ENCODE measurements at regions not wholly inside any gene's neighbourhood (a gene's known extent, or its start where the extent isn't known, plus 50 kb on each side); places are given as distances from the start of the nearest gene placed in this dataset.

DNA sequence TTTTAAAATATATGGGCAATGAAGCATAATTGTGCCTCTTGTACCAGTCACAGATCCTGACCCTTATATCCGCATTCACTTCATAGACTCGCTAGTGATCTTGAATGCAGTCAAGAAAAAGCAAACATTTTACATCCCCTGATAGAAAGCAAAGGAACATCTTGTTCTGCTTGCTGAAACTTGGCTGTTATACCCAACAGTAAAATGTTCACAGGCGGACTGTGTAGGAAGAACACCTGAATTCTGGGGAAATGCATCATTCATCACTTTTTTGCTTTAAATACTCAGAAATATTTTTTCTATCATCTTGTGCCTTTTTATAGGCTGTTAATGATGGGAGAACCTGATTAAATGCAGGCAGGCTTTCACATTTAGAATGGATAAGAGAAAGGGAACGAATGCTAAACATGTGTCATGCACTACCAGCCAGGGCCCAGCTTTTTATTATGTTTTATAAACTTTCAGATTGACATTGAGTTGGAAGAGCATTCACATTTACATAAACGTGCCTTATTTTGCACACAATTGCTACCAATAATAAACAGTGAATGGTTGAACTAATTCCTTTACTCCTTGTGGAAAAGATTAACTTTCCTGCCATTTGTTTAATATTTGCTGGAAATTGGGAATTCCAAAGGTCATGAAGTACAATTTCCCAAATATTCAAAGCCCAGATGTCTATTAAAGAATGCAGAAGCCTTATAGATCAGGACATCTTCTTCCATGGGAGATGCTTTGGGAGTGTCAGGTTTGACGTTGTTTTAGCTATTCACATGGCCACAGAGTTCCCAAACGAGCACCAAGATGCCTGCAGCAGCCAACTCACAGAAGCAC is 756.2 kb downstream of the TLE1 start:
- Histone ChIP-seq H4K20me1 (no peaks in the 10 kb centered on the region), H3K4me3 (no peak overlapping the region), H3K4me1 (no peaks in the 10 kb centered on the region), H3K36me3 (no peaks in the 10 kb centered on the region), H3K27ac (no peak overlapping the region), H3K9ac (no peak overlapping the region), H3K27me3 (no peaks in the 10 kb centered on the region), H3K4me2 (no peak overlapping the region), H3K9me3 (replicated peaks in 1 of 11) (0 out of 22 replicates have a peak, but pooled peaks cover 0 to 2% (median 0%) of the 10 kb centered on the region in 11 experiments)
- no peak for TF ChIP-seq Cebpa-rat (IDR thresholded peaks at IDR 0.05)

DNA sequence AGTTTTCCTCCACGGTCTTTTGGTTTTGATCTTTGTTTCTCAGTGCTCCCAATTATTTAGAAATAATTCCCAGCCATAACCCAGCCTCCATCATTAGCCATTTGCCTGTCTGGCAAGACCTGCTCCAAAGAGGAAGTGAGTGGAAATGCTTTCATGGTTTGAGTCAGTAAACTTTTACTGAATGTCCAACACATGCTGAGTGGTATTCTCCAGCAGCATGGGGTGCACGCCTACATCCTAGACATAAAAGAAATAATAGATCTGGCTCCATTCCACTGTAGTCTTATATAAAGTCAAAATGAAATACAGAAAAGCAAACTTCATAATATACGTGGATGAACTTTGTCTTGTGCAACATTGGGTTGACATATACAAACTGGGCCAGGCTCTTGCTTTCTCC is 757.2 kb downstream of the TLE1 start:
- Histone ChIP-seq H3K4me2 (no peak overlapping the region), H3K9me3 (replicated peaks in 1 of 11) (peaks cover 0 to 8% (median 0%) of the 10 kb centered on the region in 11 experiments; a peak in 1 of 22 replicates), H4K20me1 (no peaks in the 10 kb centered on the region), H3K27ac (no peak overlapping the region), H3K27me3 (no peaks in the 10 kb centered on the region), H3K4me3 (no peak overlapping the region), H3K9ac (no peak overlapping the region), H3K36me3 (no peaks in the 10 kb centered on the region), H3K4me1 (no peaks in the 10 kb centered on the region)
- no peak for TF ChIP-seq Cebpa-rat (IDR thresholded peaks at IDR 0.05)

DNA sequence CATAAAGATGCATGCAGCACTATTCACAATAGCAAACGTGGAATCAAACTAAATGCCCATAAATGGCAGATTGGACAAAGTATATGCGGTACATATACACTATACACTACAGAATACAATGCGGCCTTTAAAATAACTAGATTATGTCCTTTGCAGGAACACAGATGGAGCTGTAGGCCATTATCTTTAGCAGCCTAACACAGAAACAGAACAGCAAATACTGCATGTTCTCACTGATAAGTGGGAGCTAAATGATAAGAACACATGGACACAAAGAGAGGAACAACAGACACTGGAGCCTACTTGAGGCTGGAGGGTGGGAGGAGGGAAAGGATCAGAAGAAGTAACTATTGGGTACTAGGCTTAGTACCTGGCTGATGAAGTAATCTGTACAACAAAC is 758.2 kb downstream of the TLE1 start:
- Histone ChIP-seq H3K4me3 (no peak overlapping the region), H3K27me3 (no peaks in the 10 kb centered on the region), H3K27ac (no peak overlapping the region), H3K9me3 (replicated peaks in 1 of 11) (peaks cover 0 to 8% (median 0%) of the 10 kb centered on the region in 11 experiments; a peak in 1 of 22 replicates), H3K4me2 (no peak overlapping the region), H3K9ac (no peak overlapping the region), H4K20me1 (no peaks in the 10 kb centered on the region), H3K36me3 (no peaks in the 10 kb centered on the region), H3K4me1 (no peaks in the 10 kb centered on the region)
- TF ChIP-seq Cebpa-rat (IDR thresholded peaks at IDR 0.05) = no peak

DNA sequence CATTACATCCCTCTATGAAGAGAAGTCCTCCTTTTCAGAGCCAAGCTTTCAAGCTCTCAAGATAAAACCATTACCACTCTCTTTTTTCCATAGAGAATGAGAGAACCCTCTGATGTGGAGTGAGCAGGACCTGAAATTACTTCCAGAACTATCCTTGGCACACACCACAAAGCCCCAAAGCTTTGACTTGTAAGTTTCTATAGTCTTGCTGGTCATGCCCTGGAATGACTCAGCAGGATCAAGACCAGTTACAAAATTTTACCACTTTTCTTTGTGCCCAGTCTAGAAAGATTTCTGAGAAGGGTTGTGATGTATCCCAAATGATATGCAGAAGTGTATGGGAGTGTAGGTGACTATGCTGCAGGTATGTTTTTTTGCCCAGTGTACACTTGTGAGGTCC is 760.6 kb downstream of the TLE1 start:
- Histone ChIP-seq H3K27ac (no peak overlapping the region), H3K4me2 (no peak overlapping the region), H4K20me1 (no peaks in the 10 kb centered on the region), H3K9ac (no peak overlapping the region), H3K27me3 (no peaks in the 10 kb centered on the region), H3K4me3 (no peak overlapping the region), H3K9me3 (replicated peaks in 1 of 11) (peaks cover 0 to 8% (median 0%) of the 10 kb centered on the region in 11 experiments; a peak in 1 of 22 replicates), H3K4me1 (no peaks in the 10 kb centered on the region), H3K36me3 (no peaks in the 10 kb centered on the region)
- no peak for TF ChIP-seq Cebpa-rat (IDR thresholded peaks at IDR 0.05)

DNA sequence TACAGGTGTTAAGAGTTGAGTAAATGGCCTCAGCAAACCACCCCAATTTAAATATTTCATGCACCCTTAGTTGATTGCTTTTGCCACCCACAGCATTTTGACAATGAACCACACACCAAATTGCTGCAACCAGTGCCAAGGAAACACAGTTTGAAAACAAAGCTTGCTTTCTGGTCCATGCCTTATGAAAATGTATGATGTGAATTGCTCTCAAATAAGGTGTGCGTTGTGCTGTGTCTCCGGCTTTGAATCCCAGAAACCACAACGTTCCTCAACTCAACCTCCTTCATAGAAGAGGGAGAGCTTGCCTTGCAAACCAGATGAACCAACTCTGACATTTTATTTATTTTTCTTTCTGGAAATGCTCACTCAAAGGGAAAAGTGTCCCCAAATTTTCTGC is 762.7 kb downstream of the TLE1 start:
- no peak overlapping the region for H3K9ac ChIP-seq
- H3K4me2 ChIP-seq = no peak overlapping the region
- no peak for TF ChIP-seq Cebpa-rat (IDR thresholded peaks at IDR 0.05)

DNA sequence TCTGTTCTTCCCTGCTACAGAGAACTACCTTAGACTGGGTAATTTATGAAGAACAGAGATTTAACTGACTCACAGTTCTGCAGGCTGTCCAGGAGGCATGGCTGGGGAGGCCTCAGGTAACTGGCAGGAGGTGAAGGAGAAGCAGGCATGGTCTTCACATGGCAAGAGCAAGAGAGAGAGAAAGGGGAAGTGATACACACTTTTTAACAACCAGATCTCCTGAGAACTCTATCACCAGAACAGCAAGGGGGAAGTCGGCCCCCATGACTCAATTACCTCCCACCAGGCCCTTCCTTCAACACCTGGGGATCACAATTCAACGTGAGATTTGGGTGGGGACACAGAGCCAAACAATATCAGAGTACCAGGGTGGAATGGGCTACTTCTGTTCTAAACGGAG is 766.8 kb downstream of the TLE1 start:
- H3K27ac ChIP-seq = no peak overlapping the region
- H3K9ac ChIP-seq = no peak overlapping the region
- H3K4me3 ChIP-seq = no peak overlapping the region
- H4K20me1 ChIP-seq = no peaks in the 10 kb centered on the region
- no peaks in the 10 kb centered on the region for H3K36me3 ChIP-seq
- H3K9me3 ChIP-seq (replicated peaks in 1 of 11) = peaks cover 10 to 21% (median 17%) of the 10 kb centered on the region in 11 experiments
- no peak for TF ChIP-seq Cebpa-rat (IDR thresholded peaks at IDR 0.05)
- H3K4me1 ChIP-seq = no peaks in the 10 kb centered on the region
- no peak overlapping the region for H3K4me2 ChIP-seq
- no peaks in the 10 kb centered on the region for H3K27me3 ChIP-seq

More for the DNA sequence above, 762.7 kb downstream of the TLE1 start:
- no peaks in the 10 kb centered on the region for H3K36me3 ChIP-seq
- no peak overlapping the region for H3K4me3 ChIP-seq
- no peaks in the 10 kb centered on the region for H3K4me1 ChIP-seq
- no peaks in the 10 kb centered on the region for H4K20me1 ChIP-seq
- no peak overlapping the region for H3K27ac ChIP-seq
- peaks cover 0 to 8% (median 0%) of the 10 kb centered on the region in 11 experiments; a peak in 2 of 22 replicates for H3K9me3 ChIP-seq (replicated peaks in 1 of 11)
- no peaks in the 10 kb centered on the region for H3K27me3 ChIP-seq

DNA sequence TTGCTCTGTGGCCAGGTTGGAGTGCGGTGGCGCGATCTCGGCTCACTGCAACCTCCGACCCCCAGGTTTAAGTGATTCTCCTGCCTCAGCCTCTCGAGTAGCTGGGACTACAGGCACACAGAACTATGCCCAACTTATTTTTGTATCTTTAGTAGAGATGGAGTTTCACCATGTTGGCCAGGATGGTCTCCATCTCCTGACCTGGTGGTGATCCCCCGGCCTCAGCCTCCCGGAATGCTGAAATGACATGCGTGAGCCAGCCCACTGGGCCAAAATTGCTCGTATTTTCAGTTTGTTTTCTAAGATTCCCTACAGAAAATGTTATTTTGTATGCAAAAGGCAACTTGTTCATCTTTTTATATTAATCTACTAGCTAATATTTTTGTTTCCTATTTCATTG is 782.6 kb downstream of the TLE1 start:
- no peaks in the 10 kb centered on the region for H3K9me3 ChIP-seq (replicated peaks in 1 of 11)
- H3K9ac ChIP-seq = no peak overlapping the region

DNA sequence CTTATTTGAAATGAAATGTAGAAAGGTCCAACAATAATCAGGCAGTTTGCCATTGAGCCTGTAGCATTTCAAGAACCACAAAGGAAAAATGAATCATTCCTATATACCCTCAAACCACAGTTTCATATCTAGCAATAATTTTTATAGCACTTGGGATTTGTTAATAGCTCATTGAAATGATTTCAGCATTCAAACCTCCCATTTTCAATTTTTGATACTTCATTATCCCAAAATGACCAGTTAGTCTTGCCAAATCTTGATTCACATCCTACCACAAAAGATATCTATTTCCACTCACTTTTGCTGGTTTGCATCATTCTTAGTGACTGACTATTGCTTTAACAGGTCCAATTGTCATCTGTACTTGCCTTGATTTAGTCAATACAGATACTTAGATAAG is 790.1 kb downstream of the TLE1 start:
- H3K9ac ChIP-seq = no peak overlapping the region
- H3K4me1 ChIP-seq = no peaks in the 10 kb centered on the region
- H3K9me3 ChIP-seq (replicated peaks in 1 of 11) = peaks cover 0 to 11% (median 6%) of the 10 kb centered on the region in 11 experiments; a peak in 7 of 22 replicates
- TF ChIP-seq Cebpa-rat (IDR thresholded peaks at IDR 0.05) = no peak
- no peaks in the 10 kb centered on the region for H3K27me3 ChIP-seq
- H4K20me1 ChIP-seq = no peaks in the 10 kb centered on the region
- no peaks in the 10 kb centered on the region for H3K36me3 ChIP-seq
- no peak overlapping the region for H3K4me2 ChIP-seq
- no peak overlapping the region for H3K27ac ChIP-seq
- no peak overlapping the region for H3K4me3 ChIP-seq

More for the DNA sequence above, 782.6 kb downstream of the TLE1 start:
- Histone ChIP-seq H3K27ac (no peak overlapping the region), H3K4me2 (no peak overlapping the region), H3K36me3 (no peaks in the 10 kb centered on the region), H4K20me1 (no peaks in the 10 kb centered on the region), H3K4me1 (no peaks in the 10 kb centered on the region), H3K27me3 (no peaks in the 10 kb centered on the region), H3K4me3 (no peak overlapping the region)
- TF ChIP-seq Cebpa-rat (IDR thresholded peaks at IDR 0.05) = no peak

DNA sequence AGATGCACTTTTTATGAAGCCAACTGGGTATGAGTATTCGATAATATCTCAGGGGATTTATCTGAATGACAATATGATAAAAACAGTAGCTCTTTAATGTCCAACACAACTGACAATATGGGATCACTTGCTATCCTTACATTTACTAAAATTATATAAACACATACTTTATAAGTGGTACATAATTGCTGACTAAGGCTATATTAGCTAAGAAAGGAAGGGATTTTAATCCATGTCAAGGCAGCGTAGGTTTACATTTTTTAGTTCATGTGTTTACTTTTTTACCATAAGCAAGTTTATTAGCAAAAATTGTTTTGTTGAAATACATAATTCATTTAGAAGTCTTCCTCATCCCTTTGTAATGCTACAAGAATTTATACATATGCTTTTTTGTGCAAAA is 796.2 kb downstream of the TLE1 start:
- H4K20me1 ChIP-seq = no peaks in the 10 kb centered on the region
- H3K4me2 ChIP-seq = no peak overlapping the region
- no peak overlapping the region for H3K4me3 ChIP-seq
- no peaks in the 10 kb centered on the region for H3K36me3 ChIP-seq
- TF ChIP-seq Cebpa-rat (IDR thresholded peaks at IDR 0.05) = no peak
- H3K4me1 ChIP-seq = no peaks in the 10 kb centered on the region
- H3K9me3 ChIP-seq (replicated peaks in 1 of 11) = peaks cover 0 to 11% (median 6%) of the 10 kb centered on the region in 11 experiments; a peak in 7 of 22 replicates
- no peaks in the 10 kb centered on the region for H3K27me3 ChIP-seq
- no peak overlapping the region for H3K9ac ChIP-seq
- H3K27ac ChIP-seq = no peak overlapping the region

DNA sequence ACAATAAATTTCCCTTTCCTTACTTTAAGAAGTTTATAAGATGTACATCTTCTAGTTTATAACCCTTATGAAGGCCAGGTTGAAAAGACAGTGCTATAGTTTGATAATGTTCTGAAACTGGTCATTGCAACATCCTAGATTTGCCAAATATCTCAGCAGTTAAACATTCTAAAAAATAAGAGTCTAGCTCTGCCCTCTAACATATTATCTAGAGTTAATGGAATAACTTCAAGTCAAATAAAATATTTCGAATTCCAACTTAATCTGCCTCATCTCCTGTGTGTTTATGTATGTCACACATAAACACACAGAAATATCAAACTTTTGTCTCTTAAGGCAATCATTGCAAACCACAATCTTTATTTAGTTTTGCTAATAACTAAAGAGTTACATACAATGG is 796.6 kb downstream of the TLE1 start:
- Histone ChIP-seq H3K9me3 (replicated peaks in 1 of 11) (peaks cover 0 to 11% (median 6%) of the 10 kb centered on the region in 11 experiments; a peak in 7 of 22 replicates), H3K9ac (no peak overlapping the region), H3K36me3 (no peaks in the 10 kb centered on the region), H3K4me1 (no peaks in the 10 kb centered on the region), H3K4me3 (no peak overlapping the region), H3K27me3 (no peaks in the 10 kb centered on the region), H4K20me1 (no peaks in the 10 kb centered on the region), H3K27ac (no peak overlapping the region), H3K4me2 (no peak overlapping the region)
- no peak for TF ChIP-seq Cebpa-rat (IDR thresholded peaks at IDR 0.05)

Measured in BLaER1 treated with 17β-estradiol and CSF1 and Interleukin-3, amounts not matched to agents 10 nM and 100 nM (cell line).